Smooth muscle cell (in vitro differentiated cells): ENCODE measurements at regions not wholly inside any gene's neighbourhood (a gene's known extent, or its start where the extent isn't known, plus 50 kb on each side); places are given as distances from the start of the nearest gene placed in this dataset.
"Not testable (repeated sequence)": the region's sequence is repeated elsewhere in the genome, so short reads cannot be mapped to it uniquely, and the experiment has no call there.

Experiments used
- DNase-seq: peaks from one replicate; lab custom pipeline; 2025; ENCODE audit not compliant: unreplicated experiment; lab: John Stamatoyannopoulos, UW
- H2AFZ ChIP-seq: fragments of 200-600 bp; sonication (generic); 2 replicates; pipeline ENCODE4 v1.6.0; 2016; ENCODE audit warnings: antibody characterized with exemption, low read depth, mild to moderate bottlenecking
- H3F3A ChIP-seq: fragments of 200-600 bp; sonication (generic); 2 replicates; pipeline ENCODE4 v1.6.0; 2017; ENCODE audit warnings: antibody characterized with exemption, low read depth
- H3K27ac ChIP-seq: fragments of 200-600 bp; sonication (generic); 2 replicates; pipeline ENCODE4 v1.5.1; 2016; ENCODE audit warnings: low read depth, mild to moderate bottlenecking
- H3K27me3 ChIP-seq: fragments of 200-600 bp; sonication (generic); 2 replicates; pipeline ENCODE4 v1.6.1; 2016; ENCODE audit warnings: low read depth, mild to moderate bottlenecking
- H3K36me3 ChIP-seq: fragments of 200-600 bp; sonication (generic); 2 replicates; pipeline ENCODE4 v1.5.1; 2016; ENCODE audit warnings: low read depth
- H3K4me1 ChIP-seq: fragments of 200-600 bp; sonication (generic); 2 replicates; pipeline ENCODE4 v1.5.1; 2016; ENCODE audit warnings: low read depth
- H3K4me2 ChIP-seq: fragments of 200-600 bp; sonication (generic); 2 replicates; pipeline ENCODE4 v1.6.0; 2016; ENCODE audit warnings: mild to moderate bottlenecking
- H3K4me3 ChIP-seq: fragments of 200-600 bp; sonication (generic); 2 replicates; pipeline ENCODE4 v1.5.1; 2016; ENCODE audit warnings: mild to moderate bottlenecking
- H3K79me2 ChIP-seq: fragments of 200-600 bp; sonication (generic); 2 replicates; pipeline ENCODE4 v1.6.0; 2016; ENCODE audit warnings: low read depth, mild to moderate bottlenecking
- H3K9ac ChIP-seq: fragments of 200-600 bp; sonication (generic); 2 replicates; pipeline ENCODE4 v1.6.0; 2016; ENCODE audit warnings: low read depth
- H3K9me3 ChIP-seq: fragments of 200-600 bp; sonication (generic); replicated peaks from 2 replicates; pipeline ENCODE4 v1.5.1; 2016; ENCODE audit warnings: low read depth
- H4K20me1 ChIP-seq: fragments of 200-600 bp; sonication (generic); 2 replicates; pipeline ENCODE4 v1.6.0; 2016; ENCODE audit warnings: low read depth
- CTCF ChIP-seq: fragments of 200-600 bp; sonication (generic); IDR thresholded peaks from 2 replicates; pipeline ENCODE4 v1.5.1; 2017; ENCODE audit warnings: borderline replicate concordance, mild to moderate bottlenecking, antibody characterized with exemption; ENCODE audit not compliant: insufficient read depth, poor library complexity, severe bottlenecking
- WGBS: methylation state at CpG from one replicate; pipeline ENCODE4 v1.1.7; 2016; ENCODE audit warnings: low lambda C conversion rate; 5-methylcytosine and 5-hydroxymethylcytosine counted together

GRCh38 chr7:92953657-92954056, 117.3 kb upstream of the CDK6 start:
- H3K9ac ChIP-seq, result no peak overlapping the region
- no peak for TF ChIP-seq CTCF
- H3K36me3 ChIP-seq, result no peaks in the 10 kb centered on the region

GRCh38 chr7:92949748-92950147, 113.4 kb upstream of the CDK6 start:
- Histone ChIP-seq H3K27ac (no peak overlapping the region), H3K9ac (no peak overlapping the region), H3K36me3 (no peaks in the 10 kb centered on the region), H3K4me3 (no peak overlapping the region), H3K9me3 (no peaks in the 10 kb centered on the region), H4K20me1 (no peaks in the 10 kb centered on the region), H3F3A (no peaks in the 10 kb centered on the region), H3K4me1 (no peaks in the 10 kb centered on the region), H3K4me2 (no peak overlapping the region), H2AFZ (no peak overlapping the region), H3K79me2 (no peaks in the 10 kb centered on the region), H3K27me3 (no peaks in the 10 kb centered on the region)
- no peak for TF ChIP-seq CTCF
- WGBS, result 96% methylated on average over 1 of the region's 1 CpG
- DNase-seq, result no peak

More at GRCh38 chr7:92953657-92954056, 117.3 kb upstream of the CDK6 start:
- Histone ChIP-seq H2AFZ (peak overlapping the region; percentile 78), H3K4me1 (no peaks in the 10 kb centered on the region), H3K4me2 (peak overlapping the region; percentile 46), H3K27me3 (no peaks in the 10 kb centered on the region), H3F3A (no peaks in the 10 kb centered on the region), H4K20me1 (no peaks in the 10 kb centered on the region), H3K4me3 (no peak overlapping the region), H3K9me3 (peaks cover 5% of the 10 kb centered on the region), H3K79me2 (no peaks in the 10 kb centered on the region), H3K27ac (no peak overlapping the region)
- no peak for DNase-seq
- 19% methylated on average over 2 of the region's 2 CpGs for WGBS

- Histone ChIP-seq H3K27me3 (no peaks in the 10 kb centered on the region), H3K9me3 (no peaks in the 10 kb centered on the region), H3F3A (no peaks in the 10 kb centered on the region), H3K79me2 (no peaks in the 10 kb centered on the region), H4K20me1 (no peaks in the 10 kb centered on the region), H3K4me1 (no peaks in the 10 kb centered on the region), H3K36me3 (no peaks in the 10 kb centered on the region), H3K9ac (no peak overlapping the region), H3K4me3 (no peak overlapping the region), H2AFZ (no peak overlapping the region), H3K27ac (no peak overlapping the region), H3K4me2 (no peak overlapping the region)
- TF ChIP-seq CTCF, result no peak
- WGBS, result 92% methylated on average over 4 of the region's 4 CpGs
- no peak for DNase-seq
Observed at GRCh38 chr7:92945840-92946239, 109.5 kb upstream of the CDK6 start.

- H3K9ac ChIP-seq, result no peak overlapping the region
- H3K4me1 ChIP-seq, result no peaks in the 10 kb centered on the region
- H3K79me2 ChIP-seq, result no peaks in the 10 kb centered on the region
- H3K4me3 ChIP-seq, result no peak overlapping the region
- peaks cover 9% of the 10 kb centered on the region for H3K9me3 ChIP-seq
- H4K20me1 ChIP-seq, result no peaks in the 10 kb centered on the region
- TF ChIP-seq CTCF, result no peak
- H3K36me3 ChIP-seq, result no peaks in the 10 kb centered on the region
- DNase-seq, result no peak
- whole genome bisulfite sequencing, result 56% methylated on average over 6 of the region's 6 CpGs
- H3F3A ChIP-seq, result no peaks in the 10 kb centered on the region
- peak overlapping the region; percentile 56 for H2AFZ ChIP-seq
- H3K4me2 ChIP-seq, result no peak overlapping the region
- H3K27ac ChIP-seq, result peak overlapping the region; percentile 24
- H3K27me3 ChIP-seq, result no peaks in the 10 kb centered on the region
Observed at GRCh38 chr7:92944633-92945032, 108.3 kb upstream of the CDK6 start.

- WGBS, result 68% methylated on average over 1 of the region's 1 CpG
- H3K4me2 ChIP-seq, H2AFZ ChIP-seq, H4K20me1 ChIP-seq, H3K4me3 ChIP-seq, H3K4me1 ChIP-seq, H3K9ac ChIP-seq, H3K79me2 ChIP-seq, DNase-seq, H3K27ac ChIP-seq, H3K27me3 ChIP-seq, H3F3A ChIP-seq, H3K36me3 ChIP-seq: not testable (repeated sequence)
- H3K9me3 ChIP-seq, result peaks cover 13% of the 10 kb centered on the region
Observed at GRCh38 chr7:92942706-92943105, 106.3 kb upstream of the CDK6 start.
